ENCODE measurements at regions not wholly inside any gene's neighbourhood (a gene's known extent, or its start where the extent isn't known, plus 50 kb on each side); places are given as distances from the start of the nearest gene placed in this dataset.

- FAIRE-seq, result no peak
- no peak for TF ChIP-seq CTCF (IDR thresholded peaks at IDR 0.05; ENCODE audit: insufficient read depth, low read length, severe bottlenecking)
- DNase-seq (ENCODE audit: low read depth), result peak; percentile 13
- H3K4me3 ChIP-seq (ENCODE audit: low read depth, low read length), result no peak overlapping the region
- H3K27me3 ChIP-seq (ENCODE audit: control insufficient read depth, insufficient read depth, low read length), result no peaks in the 10 kb centered on the region
- no peaks in the 10 kb centered on the region for H3K36me3 ChIP-seq (ENCODE audit: control insufficient read depth, insufficient read depth, low read length)
These were observed 266.3 kb downstream of the KLF5 start for GRCh38 chr13:73324842-73325722.

- Histone ChIP-seq H3K36me3 (ENCODE audit: control insufficient read depth, insufficient read depth, low read length) (no peaks in the 10 kb centered on the region), H3K4me3 (ENCODE audit: low read depth, low read length) (no peak overlapping the region), H3K27me3 (ENCODE audit: control insufficient read depth, insufficient read depth, low read length) (no peaks in the 10 kb centered on the region)
- no peak for FAIRE-seq
- no peak for DNase-seq (ENCODE audit: low read depth)
- no peak for TF ChIP-seq CTCF (IDR thresholded peaks at IDR 0.05; ENCODE audit: insufficient read depth, low read length, severe bottlenecking)
These were observed 264.8 kb downstream of the KLF5 start for GRCh38 chr13:73323615-73324014.

GRCh38 chr13:73321043-73321442 is 262.2 kb downstream of the KLF5 start:
- Histone ChIP-seq H3K36me3 (ENCODE audit: control insufficient read depth, insufficient read depth, low read length) (no peaks in the 10 kb centered on the region), H3K27me3 (ENCODE audit: control insufficient read depth, insufficient read depth, low read length) (no peaks in the 10 kb centered on the region), H3K4me3 (ENCODE audit: low read depth, low read length) (no peak overlapping the region)
- no peak for FAIRE-seq
- DNase-seq (ENCODE audit: low read depth), result no peak
- TF ChIP-seq CTCF (IDR thresholded peaks at IDR 0.05; ENCODE audit: insufficient read depth, low read length, severe bottlenecking), result no peak

- no peak for DNase-seq (ENCODE audit: low read depth)
- FAIRE-seq, result no peak
- no peaks in the 10 kb centered on the region for H3K36me3 ChIP-seq (ENCODE audit: control insufficient read depth, insufficient read depth, low read length)
- H3K27me3 ChIP-seq (ENCODE audit: control insufficient read depth, insufficient read depth, low read length), result no peaks in the 10 kb centered on the region
- no peak for TF ChIP-seq CTCF (IDR thresholded peaks at IDR 0.05; ENCODE audit: insufficient read depth, low read length, severe bottlenecking)
- H3K4me3 ChIP-seq (ENCODE audit: low read depth, low read length), result no peak overlapping the region
These were observed 258.3 kb downstream of the KLF5 start for GRCh38 chr13:73317140-73317539.

GRCh38 chr13:73310366-73310765 is 251.6 kb downstream of the KLF5 start:
- DNase-seq (ENCODE audit: low read depth) (no peak), FAIRE-seq (no peak)
- no peak for TF ChIP-seq CTCF (IDR thresholded peaks at IDR 0.05; ENCODE audit: insufficient read depth, low read length, severe bottlenecking)
- Histone ChIP-seq H3K27me3 (ENCODE audit: control insufficient read depth, insufficient read depth, low read length) (no peaks in the 10 kb centered on the region), H3K36me3 (ENCODE audit: control insufficient read depth, insufficient read depth, low read length) (no peaks in the 10 kb centered on the region), H3K4me3 (ENCODE audit: low read depth, low read length) (no peak overlapping the region)

GRCh38 chr13:73307481-73307880 is 248.7 kb downstream of the KLF5 start:
- H3K4me3 ChIP-seq (ENCODE audit: low read depth, low read length), result no peak overlapping the region
- DNase-seq (ENCODE audit: low read depth), result no peak
- FAIRE-seq, result no peak
- TF ChIP-seq CTCF (IDR thresholded peaks at IDR 0.05; ENCODE audit: insufficient read depth, low read length, severe bottlenecking), result no peak
- H3K27me3 ChIP-seq (ENCODE audit: control insufficient read depth, insufficient read depth, low read length), result no peaks in the 10 kb centered on the region
- no peaks in the 10 kb centered on the region for H3K36me3 ChIP-seq (ENCODE audit: control insufficient read depth, insufficient read depth, low read length)
